ENCODE measurements at regions not wholly inside any gene's neighbourhood (a gene's known extent, or its start where the extent isn't known, plus 50 kb on each side); places are given as distances from the start of the nearest gene placed in this dataset.

DNA sequence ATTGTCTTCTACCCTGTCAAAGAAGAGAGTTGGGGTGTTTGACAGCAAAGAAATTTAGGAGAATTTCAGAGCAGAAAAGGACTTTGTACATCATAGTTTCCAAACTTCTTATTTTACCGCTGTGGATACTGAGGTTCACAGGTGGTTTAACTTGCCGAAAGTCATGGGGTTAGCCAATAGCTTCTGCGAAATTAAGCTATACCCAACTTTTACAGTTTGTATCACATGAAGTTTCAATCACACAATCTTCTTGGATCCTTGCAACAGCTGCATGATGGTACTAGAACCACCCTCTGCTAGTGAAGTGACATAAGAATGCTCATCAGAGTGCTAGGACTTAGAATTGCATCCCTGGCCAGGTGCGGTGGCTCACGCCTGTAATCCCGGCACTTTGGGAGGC is 345.5 kb downstream of the CD83 start:
- no peaks in the 10 kb centered on the region for H3K9me3 ChIP-seq (replicated peaks; ENCODE audit: insufficient read depth, low read length)
- no peaks in the 10 kb centered on the region for H3K36me3 ChIP-seq (replicated peaks; ENCODE audit: insufficient read depth, low read length)
- H3K79me2 ChIP-seq (ENCODE audit: low read length) = no peaks in the 10 kb centered on the region
- H3K4me1 ChIP-seq (ENCODE audit: low read length) = no peaks in the 10 kb centered on the region
- H3F3A ChIP-seq (ENCODE audit: insufficient read depth, low read length) = no peaks in the 10 kb centered on the region
- no peak for DNase-seq
- H3K9me2 ChIP-seq (replicated peaks; ENCODE audit: insufficient read depth, low read length) = no peaks in the 10 kb centered on the region
- H3K9ac ChIP-seq (ENCODE audit: low read length) = no peak overlapping the region
- no peak overlapping the region for H3K27ac ChIP-seq (ENCODE audit: low read length)
- no peaks in the 10 kb centered on the region for H3K27me3 ChIP-seq (replicated peaks; ENCODE audit: insufficient read depth, low read length)
- no peaks in the 10 kb centered on the region for H4K20me1 ChIP-seq (ENCODE audit: insufficient read depth, low read length)
- H3K4me2 ChIP-seq (ENCODE audit: low read depth, low read length) = no peak overlapping the region
- no peak overlapping the region for H2AFZ ChIP-seq (ENCODE audit: low read length)
- TF ChIP-seq EZH2 (optimal IDR thresholded peaks at IDR 0.05; ENCODE audit: low read depth, low read length) (no peak), CTCF (IDR thresholded peaks at IDR 0.05; ENCODE audit: low read length) (no peak), EZH2phosphoT487 (IDR thresholded peaks at IDR 0.05; ENCODE audit: low read length) (no peak)
- no peak overlapping the region for H3K4me3 ChIP-seq (ENCODE audit: low read length)

- TF ChIP-seq CTCF (IDR thresholded peaks at IDR 0.05; ENCODE audit: low read length) = no peak
- TF ChIP-seq EZH2phosphoT487 (IDR thresholded peaks at IDR 0.05; ENCODE audit: low read length) = no peak
- TF ChIP-seq EZH2 (optimal IDR thresholded peaks at IDR 0.05; ENCODE audit: low read depth, low read length) = no peak
- no peaks in the 10 kb centered on the region for H3K4me1 ChIP-seq (ENCODE audit: low read length)
- no peak overlapping the region for H3K9ac ChIP-seq (ENCODE audit: low read length)
- H3K79me2 ChIP-seq (ENCODE audit: low read length) = no peaks in the 10 kb centered on the region
- no peaks in the 10 kb centered on the region for H3K9me2 ChIP-seq (replicated peaks; ENCODE audit: insufficient read depth, low read length)
- no peak overlapping the region for H3K27ac ChIP-seq (ENCODE audit: low read length)
- no peak overlapping the region for H2AFZ ChIP-seq (ENCODE audit: low read length)
- H3K9me3 ChIP-seq (replicated peaks; ENCODE audit: insufficient read depth, low read length) = no peaks in the 10 kb centered on the region
- H3K4me3 ChIP-seq (ENCODE audit: low read length) = no peak overlapping the region
- no peaks in the 10 kb centered on the region for H3K36me3 ChIP-seq (replicated peaks; ENCODE audit: insufficient read depth, low read length)
- no peak for DNase-seq
- no peaks in the 10 kb centered on the region for H3K27me3 ChIP-seq (replicated peaks; ENCODE audit: insufficient read depth, low read length)
- H3K4me2 ChIP-seq (ENCODE audit: low read depth, low read length) = no peak overlapping the region
- H4K20me1 ChIP-seq (ENCODE audit: insufficient read depth, low read length) = no peaks in the 10 kb centered on the region
- H3F3A ChIP-seq (ENCODE audit: insufficient read depth, low read length) = no peaks in the 10 kb centered on the region
These were observed 346.5 kb downstream of the CD83 start for GRCh38 chr6:14464055-14464454.

DNA sequence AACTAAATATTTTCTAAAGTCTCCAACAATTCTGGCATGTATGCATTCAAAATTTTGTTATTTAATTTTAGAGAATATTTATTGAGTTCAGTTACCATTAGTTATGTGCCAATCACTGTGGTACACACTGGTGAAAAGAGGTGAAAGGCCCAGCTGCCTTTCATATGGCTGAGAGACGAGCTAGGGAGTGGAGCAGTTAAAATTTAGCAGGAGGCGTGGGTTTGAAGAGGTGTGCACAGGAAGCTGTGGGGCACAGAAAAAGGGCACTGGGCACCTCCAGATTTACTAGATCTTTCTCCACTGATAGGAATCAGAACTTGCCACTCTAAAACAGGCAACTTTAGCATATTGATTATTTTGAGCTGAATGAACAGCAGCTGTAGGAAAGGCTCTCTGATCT is 347.1 kb downstream of the CD83 start:
- no peaks in the 10 kb centered on the region for H3K36me3 ChIP-seq (replicated peaks; ENCODE audit: insufficient read depth, low read length)
- no peak for TF ChIP-seq EZH2 (optimal IDR thresholded peaks at IDR 0.05; ENCODE audit: low read depth, low read length)
- TF ChIP-seq CTCF (IDR thresholded peaks at IDR 0.05; ENCODE audit: low read length) = no peak
- TF ChIP-seq EZH2phosphoT487 (IDR thresholded peaks at IDR 0.05; ENCODE audit: low read length) = no peak

More for the DNA sequence above, 347.1 kb downstream of the CD83 start:
- no peak overlapping the region for H2AFZ ChIP-seq (ENCODE audit: low read length)
- H3K4me2 ChIP-seq (ENCODE audit: low read depth, low read length) = no peak overlapping the region
- H3K27me3 ChIP-seq (replicated peaks; ENCODE audit: insufficient read depth, low read length) = no peaks in the 10 kb centered on the region
- no peak overlapping the region for H3K4me3 ChIP-seq (ENCODE audit: low read length)
- H3K9ac ChIP-seq (ENCODE audit: low read length) = no peak overlapping the region
- H3K9me2 ChIP-seq (replicated peaks; ENCODE audit: insufficient read depth, low read length) = no peaks in the 10 kb centered on the region
- no peaks in the 10 kb centered on the region for H4K20me1 ChIP-seq (ENCODE audit: insufficient read depth, low read length)
- H3K79me2 ChIP-seq (ENCODE audit: low read length) = no peaks in the 10 kb centered on the region
- no peak overlapping the region for H3K27ac ChIP-seq (ENCODE audit: low read length)
- no peak for DNase-seq
- no peaks in the 10 kb centered on the region for H3K9me3 ChIP-seq (replicated peaks; ENCODE audit: insufficient read depth, low read length)
- no peaks in the 10 kb centered on the region for H3F3A ChIP-seq (ENCODE audit: insufficient read depth, low read length)
- no peaks in the 10 kb centered on the region for H3K4me1 ChIP-seq (ENCODE audit: low read length)

All from MM.1S (cell line).